ENCODE measurements at regions not wholly inside any gene's neighbourhood (a gene's known extent, or its start where the extent isn't known, plus 50 kb on each side); places are given as distances from the start of the nearest gene placed in this dataset.

DNA sequence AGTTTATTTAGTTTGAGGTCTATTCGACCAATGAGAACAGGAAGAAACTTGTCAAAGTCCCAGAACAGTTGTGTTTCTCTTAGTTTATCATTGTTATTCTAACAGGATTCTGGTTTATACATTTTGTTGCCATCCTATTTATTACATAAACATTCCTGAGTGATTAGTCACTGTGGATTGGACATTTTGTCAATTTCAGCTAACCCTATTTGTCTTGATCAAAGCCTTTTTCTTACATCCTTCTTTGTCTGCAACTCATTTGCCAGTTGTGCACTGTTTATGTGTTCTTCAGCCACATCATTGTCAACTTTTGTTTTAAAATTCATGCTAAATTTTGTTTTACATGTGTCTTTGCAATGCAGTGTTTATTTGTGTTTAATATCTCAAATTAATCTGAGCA, 886.0 kb upstream of the SLC10A2 start:
- TF ChIP-seq POU5F1 (IDR thresholded peaks at IDR 0.05; ENCODE audit: low read depth, low read length) = no peak
- TF ChIP-seq, protein P1, sequence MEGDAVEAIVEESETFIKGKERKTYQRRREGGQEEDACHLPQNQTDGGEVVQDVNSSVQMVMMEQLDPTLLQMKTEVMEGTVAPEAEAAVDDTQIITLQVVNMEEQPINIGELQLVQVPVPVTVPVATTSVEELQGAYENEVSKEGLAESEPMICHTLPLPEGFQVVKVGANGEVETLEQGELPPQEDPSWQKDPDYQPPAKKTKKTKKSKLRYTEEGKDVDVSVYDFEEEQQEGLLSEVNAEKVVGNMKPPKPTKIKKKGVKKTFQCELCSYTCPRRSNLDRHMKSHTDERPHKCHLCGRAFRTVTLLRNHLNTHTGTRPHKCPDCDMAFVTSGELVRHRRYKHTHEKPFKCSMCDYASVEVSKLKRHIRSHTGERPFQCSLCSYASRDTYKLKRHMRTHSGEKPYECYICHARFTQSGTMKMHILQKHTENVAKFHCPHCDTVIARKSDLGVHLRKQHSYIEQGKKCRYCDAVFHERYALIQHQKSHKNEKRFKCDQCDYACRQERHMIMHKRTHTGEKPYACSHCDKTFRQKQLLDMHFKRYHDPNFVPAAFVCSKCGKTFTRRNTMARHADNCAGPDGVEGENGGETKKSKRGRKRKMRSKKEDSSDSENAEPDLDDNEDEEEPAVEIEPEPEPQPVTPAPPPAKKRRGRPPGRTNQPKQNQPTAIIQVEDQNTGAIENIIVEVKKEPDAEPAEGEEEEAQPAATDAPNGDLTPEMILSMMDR (IDR thresholded peaks at IDR 0.05; ENCODE audit: control extremely low read depth in 1 of 3, insufficient read depth in 1 of 3, low read depth in 1 of 3, low read length in 3 of 3) = no peak
- TF ChIP-seq, protein P2, sequence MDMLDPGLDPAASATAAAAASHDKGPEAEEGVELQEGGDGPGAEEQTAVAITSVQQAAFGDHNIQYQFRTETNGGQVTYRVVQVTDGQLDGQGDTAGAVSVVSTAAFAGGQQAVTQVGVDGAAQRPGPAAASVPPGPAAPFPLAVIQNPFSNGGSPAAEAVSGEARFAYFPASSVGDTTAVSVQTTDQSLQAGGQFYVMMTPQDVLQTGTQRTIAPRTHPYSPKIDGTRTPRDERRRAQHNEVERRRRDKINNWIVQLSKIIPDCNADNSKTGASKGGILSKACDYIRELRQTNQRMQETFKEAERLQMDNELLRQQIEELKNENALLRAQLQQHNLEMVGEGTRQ (IDR thresholded peaks at IDR 0.05; ENCODE audit: low read length) = no peak
